ENCODE measurements at regions not wholly inside any gene's neighbourhood (a gene's known extent, or its start where the extent isn't known, plus 50 kb on each side); places are given as distances from the start of the nearest gene placed in this dataset.
"Not testable (repeated sequence)": the region's sequence is repeated elsewhere in the genome, so short reads cannot be mapped to it uniquely, and the experiment has no call there.

- no peak for DNase-seq (ENCODE audit: low read depth in 2 of 2)
These were observed 51.5 kb upstream of the MRI1 start for GRCh38 chr19:13712767-13713201.

GRCh38 chr19:13707915-13708314 lies 56.4 kb upstream of the MRI1 start:
- no peak for DNase-seq (ENCODE audit: low read depth in 2 of 2)

GRCh38 chr19:13705928-13706447 lies 58.3 kb upstream of the MRI1 start:
- no peak for DNase-seq (ENCODE audit: low read depth in 2 of 2)

GRCh38 chr19:13705201-13705600 lies 59.1 kb upstream of the MRI1 start:
- no peak for DNase-seq (ENCODE audit: low read depth in 2 of 2)

GRCh38 chr19:13701624-13702023 lies 62.7 kb upstream of the MRI1 start:
- no peak for DNase-seq (ENCODE audit: low read depth in 2 of 2)

GRCh38 chr19:13700621-13701020 lies 63.7 kb upstream of the MRI1 start:
- DNase-seq (ENCODE audit: low read depth in 2 of 2), result no peak

- DNase-seq (ENCODE audit: low read depth in 2 of 2), result no peak
These were observed 64.5 kb upstream of the MRI1 start for GRCh38 chr19:13699786-13700185.

GRCh38 chr19:13696839-13697238 lies 67.5 kb upstream of the MRI1 start:
- no peak for DNase-seq (ENCODE audit: low read depth in 2 of 2)

GRCh38 chr19:13693889-13694288 lies 70.4 kb upstream of the MRI1 start:
- DNase-seq (ENCODE audit: low read depth in 2 of 2), result no peak

- no peak for DNase-seq (ENCODE audit: low read depth in 2 of 2)
These were observed 72.5 kb upstream of the MRI1 start for GRCh38 chr19:13691569-13692435.

- no peak for DNase-seq (ENCODE audit: low read depth in 2 of 2)
These were observed 75.2 kb upstream of the MRI1 start for GRCh38 chr19:13689085-13689484.

GRCh38 chr19:13684021-13684420 lies 80.3 kb upstream of the MRI1 start:
- DNase-seq (ENCODE audit: low read depth in 2 of 2), result no peak

GRCh38 chr19:13681509-13681908 lies 82.8 kb upstream of the MRI1 start:
- no peak for DNase-seq (ENCODE audit: low read depth in 2 of 2)

GRCh38 chr19:13680708-13681360 lies 83.5 kb upstream of the MRI1 start:
- not testable (repeated sequence) for DNase-seq (ENCODE audit: low read depth in 2 of 2)

GRCh38 chr19:13676967-13677366 lies 87.4 kb upstream of the MRI1 start:
- DNase-seq (ENCODE audit: low read depth in 2 of 2), result not testable (repeated sequence)

- DNase-seq (ENCODE audit: low read depth in 2 of 2), result peak in 1 of 2 experiments; percentile 2
These were observed 91.7 kb upstream of the MRI1 start for GRCh38 chr19:13672480-13673175.

- DNase-seq (ENCODE audit: low read depth in 2 of 2), result no peak
These were observed 93.5 kb upstream of the MRI1 start for GRCh38 chr19:13670846-13671245.

- DNase-seq (ENCODE audit: low read depth in 2 of 2), result no peak
These were observed 94.5 kb upstream of the MRI1 start for GRCh38 chr19:13669780-13670355.

GRCh38 chr19:13668964-13669363 lies 95.4 kb upstream of the MRI1 start:
- DNase-seq (ENCODE audit: low read depth in 2 of 2), result no peak

GRCh38 chr19:13666165-13666564 lies 98.2 kb upstream of the MRI1 start:
- no peak for DNase-seq (ENCODE audit: low read depth in 2 of 2)

GRCh38 chr19:13665125-13665905 lies 99.0 kb upstream of the MRI1 start:
- DNase-seq (ENCODE audit: low read depth in 2 of 2), result no peak

All from stimulated activated CD4-positive, alpha-beta T cell treated with anti-CD3 and anti-CD28 coated beads, Interleukin-12 subunit alpha, Interleukin-12 subunit beta, amount 100 ng/mL, for 24 hours (primary cell).